ENCODE measurements at regions not wholly inside any gene's neighbourhood (a gene's known extent, or its start where the extent isn't known, plus 50 kb on each side); places are given as distances from the start of the nearest gene placed in this dataset.
"Not testable (repeated sequence)": the region's sequence is repeated elsewhere in the genome, so short reads cannot be mapped to it uniquely, and the experiment has no call there.

DNA sequence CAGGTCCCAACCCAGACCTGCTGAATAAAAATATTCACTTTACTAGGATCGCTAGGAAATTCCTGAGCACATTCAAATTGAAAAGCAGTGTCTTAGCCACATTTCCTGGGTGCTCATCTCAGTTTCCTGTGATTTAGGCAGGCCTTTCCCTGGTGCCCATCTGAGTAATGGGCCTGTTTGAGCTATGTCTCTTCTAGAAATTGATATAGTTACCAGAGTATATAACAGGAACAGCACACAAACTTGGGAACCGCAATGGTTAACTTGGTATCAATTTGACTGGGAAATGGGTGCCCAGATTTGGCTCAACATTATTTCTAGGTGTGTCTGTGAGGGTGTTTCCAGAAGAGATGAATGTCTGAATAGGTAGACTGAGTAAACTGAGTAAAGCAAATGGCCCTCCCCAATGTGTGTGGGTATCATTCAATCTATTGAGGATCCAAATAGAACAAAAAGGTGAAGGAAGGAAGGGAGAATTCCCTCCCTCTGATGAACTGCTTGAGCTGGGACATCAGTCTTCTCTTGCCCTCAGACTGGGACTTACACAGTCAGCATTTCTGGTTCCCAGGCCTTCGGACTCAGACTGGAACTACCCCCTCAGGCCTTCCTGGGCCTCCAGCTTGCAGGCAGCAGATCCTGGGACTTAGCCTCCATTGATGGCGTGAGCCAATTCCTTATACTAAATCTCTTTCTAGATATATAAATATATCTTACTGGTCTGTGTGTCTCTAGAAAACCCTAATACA is 99.1 kb downstream of the CCDC71L start:
- POLR2A ChIA-PET: no interaction called here
- no peak overlapping the region for H3K27ac Mint-ChIP-seq
- CTCF ChIA-PET: no interaction called here
- DNase-seq (no peak), ATAC-seq (peak; percentile 39)
- H3K9me3 Mint-ChIP-seq: no peaks in the 10 kb centered on the region
- H3K36me3 Mint-ChIP-seq (ENCODE audit: low read depth): no peaks in the 10 kb centered on the region
- peaks cover 1% of the 10 kb centered on the region for H3K27me3 Mint-ChIP-seq
- TF ChIP-seq, protein P1, sequence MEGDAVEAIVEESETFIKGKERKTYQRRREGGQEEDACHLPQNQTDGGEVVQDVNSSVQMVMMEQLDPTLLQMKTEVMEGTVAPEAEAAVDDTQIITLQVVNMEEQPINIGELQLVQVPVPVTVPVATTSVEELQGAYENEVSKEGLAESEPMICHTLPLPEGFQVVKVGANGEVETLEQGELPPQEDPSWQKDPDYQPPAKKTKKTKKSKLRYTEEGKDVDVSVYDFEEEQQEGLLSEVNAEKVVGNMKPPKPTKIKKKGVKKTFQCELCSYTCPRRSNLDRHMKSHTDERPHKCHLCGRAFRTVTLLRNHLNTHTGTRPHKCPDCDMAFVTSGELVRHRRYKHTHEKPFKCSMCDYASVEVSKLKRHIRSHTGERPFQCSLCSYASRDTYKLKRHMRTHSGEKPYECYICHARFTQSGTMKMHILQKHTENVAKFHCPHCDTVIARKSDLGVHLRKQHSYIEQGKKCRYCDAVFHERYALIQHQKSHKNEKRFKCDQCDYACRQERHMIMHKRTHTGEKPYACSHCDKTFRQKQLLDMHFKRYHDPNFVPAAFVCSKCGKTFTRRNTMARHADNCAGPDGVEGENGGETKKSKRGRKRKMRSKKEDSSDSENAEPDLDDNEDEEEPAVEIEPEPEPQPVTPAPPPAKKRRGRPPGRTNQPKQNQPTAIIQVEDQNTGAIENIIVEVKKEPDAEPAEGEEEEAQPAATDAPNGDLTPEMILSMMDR (IDR thresholded peaks at IDR 0.05): no peak
- H3K4me3 Mint-ChIP-seq: no peak overlapping the region
- peaks cover 11% of the 10 kb centered on the region for H3K4me1 Mint-ChIP-seq (ENCODE audit: low read depth)
- intact Hi-C loops (cut with micrococcal nuclease): no loop called here

- Mint-ChIP-seq H3K27me3 (peaks cover 1% of the 10 kb centered on the region), H3K36me3 (ENCODE audit: low read depth) (no peaks in the 10 kb centered on the region), H3K27ac (no peak overlapping the region), H3K4me1 (ENCODE audit: low read depth) (peaks cover 11% of the 10 kb centered on the region), H3K9me3 (peaks cover 1% of the 10 kb centered on the region), H3K4me3 (no peak overlapping the region)
- DNase-seq (no peak), ATAC-seq (no peak)
- ChIA-PET CTCF (interaction anchor here (1.2 kb wide), 1 partner anchor 19 kb away, joined by 4 read pairs; no protein-coding TSS in a partner anchor), POLR2A (no interaction called here)
- TF ChIP-seq, protein P1 (IDR thresholded peaks at IDR 0.05): no peak
- intact Hi-C loops (cut with micrococcal nuclease): no loop called here
These were observed 99.8 kb downstream of the CCDC71L start for GRCh38 chr7:106561151-106561550.

GRCh38 chr7:106560482-106560881 is 100.5 kb downstream of the CCDC71L start:
- TF ChIP-seq, protein P1 (IDR thresholded peaks at IDR 0.05): no peak
- H3K9me3 Mint-ChIP-seq: peaks cover 1% of the 10 kb centered on the region
- H3K36me3 Mint-ChIP-seq (ENCODE audit: low read depth): no peaks in the 10 kb centered on the region
- ChIA-PET POLR2A (no interaction called here), CTCF (interaction anchor here (0.6 to 1.2 kb wide), 2 partner anchors 18 to 1057 kb away, joined by 3 to 4 read pairs; no protein-coding TSS in a partner anchor)
- H3K4me1 Mint-ChIP-seq (ENCODE audit: low read depth): peaks cover 11% of the 10 kb centered on the region
- no peak overlapping the region for H3K27ac Mint-ChIP-seq
- no peak overlapping the region for H3K4me3 Mint-ChIP-seq
- no peak for DNase-seq
- peak; percentile 49 for ATAC-seq
- intact Hi-C loops (cut with micrococcal nuclease): no loop called here
- H3K27me3 Mint-ChIP-seq: peaks cover 1% of the 10 kb centered on the region

GRCh38 chr7:106556244-106556643 is 104.7 kb downstream of the CCDC71L start:
- H3K4me3 Mint-ChIP-seq; DNase-seq; H3K9me3 Mint-ChIP-seq; H3K27ac Mint-ChIP-seq; H3K27me3 Mint-ChIP-seq; intact Hi-C loops (cut with micrococcal nuclease); H3K4me1 Mint-ChIP-seq (ENCODE audit: low read depth); H3K36me3 Mint-ChIP-seq (ENCODE audit: low read depth); POLR2A ChIA-PET; ATAC-seq: not testable (repeated sequence)
- CTCF ChIA-PET: interaction anchor here (1.3 to 3.6 kb wide), 2 partner anchors 14 to 180 kb away, joined by 4 to 12 read pairs; no protein-coding TSS in a partner anchor

- H3K9me3 Mint-ChIP-seq; H3K27ac Mint-ChIP-seq; H3K4me3 Mint-ChIP-seq; H3K4me1 Mint-ChIP-seq (ENCODE audit: low read depth); intact Hi-C loops (cut with micrococcal nuclease); H3K36me3 Mint-ChIP-seq (ENCODE audit: low read depth); DNase-seq; CTCF ChIA-PET; H3K27me3 Mint-ChIP-seq; ATAC-seq: not testable (repeated sequence)
- POLR2A ChIA-PET: interaction anchor here (1.1 kb wide), 1 partner anchor 12 kb away, joined by 3 read pairs; no protein-coding TSS in a partner anchor
These were observed 106.3 kb downstream of the CCDC71L start for GRCh38 chr7:106554623-106555022.

- Mint-ChIP-seq H3K36me3 (ENCODE audit: low read depth) (no peaks in the 10 kb centered on the region), H3K9me3 (peaks cover 5% of the 10 kb centered on the region), H3K27me3 (peaks cover 1% of the 10 kb centered on the region), H3K27ac (no peak overlapping the region), H3K4me1 (ENCODE audit: low read depth) (no peaks in the 10 kb centered on the region), H3K4me3 (no peak overlapping the region)
- TF ChIP-seq, protein P1 (IDR thresholded peaks at IDR 0.05): no peak
- POLR2A ChIA-PET: interaction anchor here (0.6 to 1.1 kb wide), 2 partner anchors 11 to 57 kb away, joined by 3 read pairs; no protein-coding TSS in a partner anchor
- ATAC-seq (no peak), DNase-seq (no peak)
- CTCF ChIA-PET: no interaction called here
- intact Hi-C loops (cut with micrococcal nuclease): no loop called here
These were observed 107.5 kb downstream of the CCDC71L start for GRCh38 chr7:106553446-106553836.

Data from activated CD8-positive, alpha-beta T cell treated with anti-CD3 and anti-CD28 coated beads for 36 hours (primary cell).